Fibroblast of mammary gland (primary cell): ENCODE measurements at regions not wholly inside any gene's neighbourhood (a gene's known extent, or its start where the extent isn't known, plus 50 kb on each side); places are given as distances from the start of the nearest gene placed in this dataset.

Source experiments
- DNase-seq: peaks from one replicate; pipeline ENCODE4 v3.0.0-alpha.2; 2010; ENCODE audit warnings: low read depth
- H3K4me3 ChIP-seq: 2 replicates; pipeline ENCODE4 v1.5.1; 2011; ENCODE audit warnings: low read depth, mild to moderate bottlenecking, low read length, moderate library complexity; ENCODE audit not compliant: control insufficient read depth
- TF ChIP-seq, protein P1 (sequence below): conservative IDR thresholded peaks from 2 replicates; pipeline ENCODE4 v1.5.1; 2011; ENCODE audit warnings: low read depth, low read length, inconsistent platforms; ENCODE audit not compliant: control insufficient read depth, insufficient read depth

DNA sequence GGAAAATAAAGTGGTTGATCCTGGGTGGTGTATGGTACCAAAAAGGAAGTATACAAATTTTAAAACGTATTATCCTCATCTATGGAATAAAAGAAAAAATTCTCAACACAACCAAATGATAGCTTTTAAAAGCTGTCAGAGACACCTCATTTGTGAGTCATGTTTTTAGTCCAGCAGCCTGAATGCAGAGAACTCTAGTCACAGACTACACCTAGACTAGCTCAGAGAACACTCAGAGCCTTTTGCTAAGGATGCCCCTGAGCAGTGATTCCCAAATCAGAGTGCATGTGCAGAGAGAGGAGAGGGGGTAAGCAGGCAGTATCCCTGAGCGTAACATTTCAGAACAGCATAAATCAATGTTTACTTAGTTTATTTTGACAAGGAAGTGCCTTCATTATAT, 809.3 kb downstream of the HACE1 start:
- no peak for DNase-seq
- H3K4me3 ChIP-seq: no peak overlapping the region
- TF ChIP-seq, protein P1, sequence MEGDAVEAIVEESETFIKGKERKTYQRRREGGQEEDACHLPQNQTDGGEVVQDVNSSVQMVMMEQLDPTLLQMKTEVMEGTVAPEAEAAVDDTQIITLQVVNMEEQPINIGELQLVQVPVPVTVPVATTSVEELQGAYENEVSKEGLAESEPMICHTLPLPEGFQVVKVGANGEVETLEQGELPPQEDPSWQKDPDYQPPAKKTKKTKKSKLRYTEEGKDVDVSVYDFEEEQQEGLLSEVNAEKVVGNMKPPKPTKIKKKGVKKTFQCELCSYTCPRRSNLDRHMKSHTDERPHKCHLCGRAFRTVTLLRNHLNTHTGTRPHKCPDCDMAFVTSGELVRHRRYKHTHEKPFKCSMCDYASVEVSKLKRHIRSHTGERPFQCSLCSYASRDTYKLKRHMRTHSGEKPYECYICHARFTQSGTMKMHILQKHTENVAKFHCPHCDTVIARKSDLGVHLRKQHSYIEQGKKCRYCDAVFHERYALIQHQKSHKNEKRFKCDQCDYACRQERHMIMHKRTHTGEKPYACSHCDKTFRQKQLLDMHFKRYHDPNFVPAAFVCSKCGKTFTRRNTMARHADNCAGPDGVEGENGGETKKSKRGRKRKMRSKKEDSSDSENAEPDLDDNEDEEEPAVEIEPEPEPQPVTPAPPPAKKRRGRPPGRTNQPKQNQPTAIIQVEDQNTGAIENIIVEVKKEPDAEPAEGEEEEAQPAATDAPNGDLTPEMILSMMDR: no peak

DNA sequence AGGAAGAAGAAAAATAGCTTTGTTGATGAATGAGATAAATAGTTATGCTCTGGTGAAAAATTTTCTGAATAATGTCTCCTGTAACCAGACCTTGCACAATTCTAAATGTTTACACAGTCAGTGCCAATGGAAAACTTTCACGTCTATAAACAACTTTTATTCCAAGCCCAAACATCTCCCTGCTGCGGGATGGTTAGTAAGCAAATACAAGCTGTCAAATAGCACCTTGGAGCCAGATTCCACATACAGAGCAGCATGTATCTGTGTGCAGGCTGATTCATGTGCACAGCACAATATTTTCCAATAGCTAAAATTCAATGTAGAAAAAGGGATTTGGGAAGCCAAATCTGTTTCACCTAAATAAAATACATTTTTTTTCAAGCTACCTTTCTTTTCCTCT, 813.3 kb downstream of the HACE1 start:
- no peak overlapping the region for H3K4me3 ChIP-seq
- no peak for DNase-seq
- TF ChIP-seq, protein P1: no peak

DNA sequence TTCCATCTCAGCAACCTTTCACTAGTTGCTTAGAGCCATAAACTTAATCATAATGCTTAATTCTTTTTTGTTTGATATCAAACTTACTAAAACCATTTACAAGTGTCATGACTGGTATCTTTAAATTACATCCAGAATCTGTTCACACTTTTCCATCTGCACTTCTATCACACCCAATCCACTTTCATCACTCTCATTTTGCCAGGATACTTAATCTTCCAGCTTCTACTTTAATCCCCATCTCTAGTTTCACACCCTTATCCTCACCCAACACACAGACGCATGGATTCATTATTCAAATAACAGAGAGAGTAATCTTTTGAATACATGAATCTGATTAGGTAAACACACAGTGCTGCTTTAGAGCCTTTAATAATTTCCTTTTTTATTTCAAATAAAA, 828.4 kb downstream of the HACE1 start:
- TF ChIP-seq, protein P1: no peak
- DNase-seq: no peak
- H3K4me3 ChIP-seq: no peak overlapping the region

DNA sequence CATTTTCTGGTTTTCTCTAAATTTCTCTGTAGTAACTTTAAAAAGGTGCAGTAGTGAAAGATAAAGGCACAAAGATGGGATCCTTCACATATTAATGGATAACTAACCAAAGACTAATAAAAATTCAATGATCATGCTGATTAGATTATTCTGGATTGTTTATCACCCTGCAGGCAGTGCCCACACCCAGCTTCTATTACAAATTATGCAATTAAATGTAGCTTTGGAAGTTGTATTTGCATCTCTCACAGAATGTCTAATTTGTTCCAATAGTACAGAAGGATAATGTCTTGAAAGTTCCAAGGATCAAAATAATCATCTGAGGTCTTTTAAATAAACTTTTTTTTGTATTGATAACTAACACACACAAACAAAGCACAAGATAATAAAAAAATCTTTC, 837.6 kb downstream of the HACE1 start:
- no peak overlapping the region for H3K4me3 ChIP-seq
- no peak for DNase-seq
- TF ChIP-seq, protein P1: no peak

DNA sequence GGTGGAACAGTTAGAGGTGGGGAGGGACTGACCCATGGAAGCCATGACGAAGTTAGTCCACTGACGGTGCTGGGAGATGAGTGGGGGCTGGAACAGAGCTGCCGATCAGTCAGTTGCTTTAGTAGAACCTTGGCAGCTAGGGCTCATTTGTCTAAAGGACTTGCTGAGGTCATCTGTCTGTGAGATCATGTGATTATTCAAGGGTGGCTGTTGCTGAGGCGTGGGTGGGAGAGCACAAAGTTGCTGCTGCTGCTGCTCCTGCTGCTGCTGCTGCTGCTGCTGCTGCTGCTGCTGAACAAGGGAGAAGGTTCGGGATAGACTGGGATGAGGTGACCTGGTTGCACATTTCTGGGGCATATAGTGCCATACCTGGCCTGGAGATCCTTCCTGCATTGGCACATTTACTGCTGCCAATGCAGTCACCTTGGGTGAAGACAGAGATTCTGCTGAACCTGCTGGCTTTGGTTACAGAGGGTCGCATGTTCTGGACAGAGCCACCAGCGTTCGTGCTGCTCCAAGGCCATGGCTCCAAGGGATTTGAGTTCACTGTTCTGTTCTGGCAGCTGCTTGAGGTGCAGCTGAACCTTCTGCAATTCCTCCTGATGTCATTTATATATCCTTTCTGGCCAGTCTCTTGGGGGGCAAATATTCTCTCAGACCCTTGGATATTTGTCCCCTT, 840.5 kb downstream of the HACE1 start:
- no peak for DNase-seq
- H3K4me3 ChIP-seq: no peak overlapping the region
- TF ChIP-seq, protein P1: no peak

DNA sequence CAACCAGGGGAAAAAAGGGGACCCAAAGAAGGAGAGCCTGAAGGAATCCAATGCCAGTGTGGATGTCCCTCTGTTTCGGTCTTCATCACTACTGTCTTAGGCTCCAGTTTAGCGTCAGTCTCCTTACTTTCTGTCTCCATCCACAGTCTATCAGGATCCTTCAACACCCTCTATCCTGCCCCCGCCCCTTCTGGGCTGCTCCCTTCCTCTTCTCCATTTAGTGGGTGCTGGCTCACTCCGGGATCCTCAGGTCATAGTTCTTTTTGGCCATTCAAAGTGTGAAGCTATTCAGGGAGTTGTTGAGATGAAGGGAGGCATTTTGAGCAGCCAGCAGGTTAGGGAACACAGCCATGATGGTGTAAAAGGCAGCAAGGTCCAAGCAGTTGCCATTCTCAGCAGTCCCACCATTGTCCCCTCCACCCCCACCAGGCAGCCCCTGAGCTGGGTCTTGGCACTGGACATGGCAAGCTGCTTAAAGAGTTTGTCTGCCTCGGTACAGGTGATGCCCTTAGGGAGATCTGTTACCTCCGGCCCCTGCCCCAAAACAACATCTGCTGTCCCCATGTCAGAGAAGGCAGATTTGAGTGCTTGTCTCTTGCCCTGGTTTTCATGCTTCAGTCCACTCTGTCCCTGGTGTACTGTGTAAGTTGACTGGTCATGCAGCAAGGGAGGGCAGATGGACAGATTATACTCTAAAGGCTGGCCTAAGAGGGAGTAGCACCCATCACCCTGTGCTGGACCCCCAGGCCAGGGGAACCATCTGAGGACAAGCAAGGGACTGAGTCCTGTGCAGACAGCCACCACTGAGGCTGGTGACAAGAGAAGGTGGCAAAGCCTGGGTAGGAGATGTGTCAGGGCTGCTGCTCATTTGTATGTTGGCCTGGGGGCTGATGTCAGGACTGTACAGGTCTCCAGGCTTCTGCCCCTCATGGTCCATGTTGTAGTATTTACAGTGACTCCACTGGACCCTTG, 842.0 kb downstream of the HACE1 start:
- DNase-seq: no peak
- no peak overlapping the region for H3K4me3 ChIP-seq

More for the DNA sequence above, 842.0 kb downstream of the HACE1 start:
- TF ChIP-seq, protein P1: no peak
